NCI-H226 (cell line): ENCODE measurements at regions not wholly inside any gene's neighbourhood (a gene's known extent, or its start where the extent isn't known, plus 50 kb on each side); places are given as distances from the start of the nearest gene placed in this dataset.

Experiments
- DNase-seq: peaks from one replicate; pipeline ENCODE4 v3.0.0-alpha.2; 2015

DNA sequence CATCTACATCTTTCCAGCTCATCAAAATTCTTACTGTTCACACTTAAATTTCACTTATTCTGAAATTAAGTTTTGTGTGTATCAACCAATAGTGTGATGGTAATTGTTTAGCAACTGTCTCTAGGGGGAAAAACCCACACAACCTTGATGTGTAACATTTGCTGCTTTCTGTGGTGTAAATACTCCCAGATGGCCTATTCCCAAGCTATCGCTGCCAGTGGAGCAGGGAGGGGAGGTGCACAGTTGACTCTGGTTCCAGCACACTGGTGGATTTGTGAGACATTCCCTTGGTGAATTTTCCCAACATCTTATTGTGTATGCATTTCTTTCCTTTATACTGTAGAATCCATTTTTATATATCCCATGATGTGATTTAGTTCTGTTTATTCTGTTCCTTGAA, 275.9 kb upstream of the SHH start:
- no peak for DNase-seq

DNA sequence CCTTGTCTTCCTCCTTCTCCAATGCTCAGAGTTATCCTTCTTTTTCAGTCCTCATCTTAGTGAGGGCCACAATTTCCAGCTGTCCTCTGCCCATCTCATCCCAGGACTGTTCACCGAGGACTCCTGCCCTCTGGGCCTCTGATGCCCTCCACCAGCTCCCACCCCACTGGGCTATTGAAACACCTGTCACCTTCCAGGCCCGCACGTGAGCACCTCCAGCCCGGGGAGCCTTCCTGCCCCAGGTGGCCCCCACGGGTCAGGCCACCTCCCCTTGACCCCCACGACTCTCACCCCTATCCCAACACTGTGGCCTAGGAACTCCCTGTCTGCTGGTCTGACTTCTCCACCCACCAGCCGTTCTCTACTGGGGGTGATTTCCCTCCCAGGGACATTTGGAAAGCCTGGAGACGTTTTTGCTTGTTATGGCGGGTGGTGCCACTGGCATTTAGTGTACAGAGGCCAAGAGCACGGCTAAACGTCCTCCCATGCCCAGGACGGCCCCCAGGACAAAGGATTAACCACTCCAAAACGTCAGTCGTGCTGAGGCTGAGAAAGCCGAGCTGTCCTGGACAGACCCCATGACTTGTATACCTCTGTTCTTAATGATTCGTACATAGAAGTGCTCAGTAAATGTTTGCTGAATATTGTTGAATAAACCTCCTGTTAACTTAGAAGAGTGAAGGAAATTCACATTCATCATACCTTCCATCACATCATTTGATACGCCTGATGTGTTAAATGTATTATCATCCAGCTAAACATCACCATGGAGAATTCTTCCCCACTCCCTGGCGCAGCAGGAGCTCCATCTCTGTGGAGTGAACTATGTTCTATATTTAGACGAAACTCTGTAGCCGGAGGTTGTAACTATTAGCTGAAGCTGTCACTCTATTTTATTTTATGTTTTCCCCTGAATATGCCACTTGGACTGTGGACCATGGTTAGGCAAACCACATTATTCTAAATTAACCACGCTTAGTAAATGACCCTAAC, 270.1 kb upstream of the SHH start:
- DNase-seq: no peak

DNA sequence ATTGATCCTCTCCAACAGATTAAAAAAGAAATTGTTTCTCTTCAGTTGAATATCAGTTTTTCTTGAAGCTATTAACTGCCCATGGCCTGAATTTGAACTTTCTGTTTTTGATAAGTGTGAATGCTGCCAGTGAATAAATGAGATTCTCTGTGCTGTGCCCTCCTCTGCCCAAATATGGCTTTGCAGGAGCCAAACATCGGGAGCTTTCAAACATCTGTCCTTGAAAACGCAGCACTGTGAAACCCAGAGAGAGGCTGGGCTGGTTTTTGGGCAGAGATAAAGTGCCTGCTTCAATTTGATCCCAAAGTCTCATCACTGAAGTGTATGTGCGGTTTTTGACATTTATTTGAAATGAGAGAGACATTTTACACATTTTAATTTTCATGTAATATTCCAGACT, 268.3 kb upstream of the SHH start:
- no peak for DNase-seq

- DNase-seq: no peak
Measured at GRCh38 chr7:156080046-156080445, 267.8 kb upstream of the SHH start.

DNA sequence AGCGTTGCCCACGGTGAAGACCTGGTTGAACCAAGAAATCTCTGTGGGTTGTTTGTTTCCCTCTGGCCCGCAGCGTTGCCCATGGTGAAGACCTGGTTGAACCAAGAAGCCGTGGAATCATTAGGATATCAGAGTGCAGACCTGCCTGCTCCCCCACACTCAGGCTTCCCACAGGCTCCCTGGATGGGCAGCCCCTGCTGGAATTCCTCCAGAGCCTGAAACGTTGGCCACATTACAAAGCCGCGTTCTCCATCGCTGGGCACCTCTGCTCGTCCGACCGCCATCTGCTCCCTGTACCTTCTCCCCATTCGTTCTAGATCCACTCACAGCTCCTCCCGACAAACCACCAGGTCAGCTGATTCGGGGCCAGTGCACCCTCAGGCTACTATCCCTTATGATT, 266.9 kb upstream of the SHH start:
- DNase-seq: no peak

DNA sequence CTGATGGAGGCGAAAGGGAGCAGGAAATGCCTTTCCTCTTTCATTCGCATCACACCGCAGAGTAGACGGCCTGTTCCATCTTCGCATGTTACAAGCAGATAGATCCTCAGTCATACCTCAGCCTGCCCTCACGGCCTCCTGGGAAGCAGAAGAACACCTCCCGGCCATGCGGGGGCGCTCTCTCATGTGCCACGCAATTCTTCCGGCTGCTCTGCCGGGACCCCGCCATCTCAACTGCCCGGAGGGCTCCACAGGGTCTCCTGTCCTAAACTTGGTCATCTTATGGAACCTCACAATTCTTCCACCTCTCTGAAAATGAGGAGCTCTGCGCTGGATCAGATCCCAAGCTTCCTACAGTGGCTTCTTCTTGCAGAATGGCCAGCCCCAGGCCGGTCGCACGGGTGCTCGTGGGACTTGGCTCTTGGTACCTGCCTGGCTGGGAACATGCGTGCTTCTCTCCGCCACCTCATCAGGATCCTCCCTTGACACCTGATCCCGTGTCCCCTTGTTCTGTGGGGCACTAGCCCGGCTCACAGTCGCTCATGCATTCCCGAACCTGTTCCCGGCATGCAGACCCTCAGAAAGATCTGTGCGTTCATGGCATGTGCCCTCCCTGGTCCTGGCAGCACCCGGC, 262.8 kb upstream of the SHH start:
- no peak for DNase-seq

DNA sequence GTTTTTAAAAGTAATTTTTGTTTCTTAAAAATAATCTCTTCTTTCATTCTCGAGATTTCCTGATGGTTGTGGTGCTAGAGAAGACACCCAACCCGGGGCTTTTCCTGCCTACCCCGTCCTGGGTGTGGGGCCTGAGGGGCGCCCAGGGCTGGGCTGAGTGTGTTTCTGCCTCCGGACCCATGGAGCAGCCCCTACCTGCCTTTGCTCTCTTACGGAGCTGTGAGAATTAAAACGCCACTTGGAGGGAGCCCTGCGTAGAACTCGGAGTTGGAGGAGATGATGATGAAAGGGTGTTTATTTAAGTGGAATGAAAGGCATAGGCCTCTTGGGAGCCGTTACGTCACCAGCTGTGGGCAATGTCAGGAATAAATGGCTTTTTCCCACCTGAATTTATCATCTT, 261.8 kb upstream of the SHH start:
- no peak for DNase-seq

- no peak for DNase-seq
Measured at GRCh38 chr7:156073366-156074052, 261.2 kb upstream of the SHH start.

DNA sequence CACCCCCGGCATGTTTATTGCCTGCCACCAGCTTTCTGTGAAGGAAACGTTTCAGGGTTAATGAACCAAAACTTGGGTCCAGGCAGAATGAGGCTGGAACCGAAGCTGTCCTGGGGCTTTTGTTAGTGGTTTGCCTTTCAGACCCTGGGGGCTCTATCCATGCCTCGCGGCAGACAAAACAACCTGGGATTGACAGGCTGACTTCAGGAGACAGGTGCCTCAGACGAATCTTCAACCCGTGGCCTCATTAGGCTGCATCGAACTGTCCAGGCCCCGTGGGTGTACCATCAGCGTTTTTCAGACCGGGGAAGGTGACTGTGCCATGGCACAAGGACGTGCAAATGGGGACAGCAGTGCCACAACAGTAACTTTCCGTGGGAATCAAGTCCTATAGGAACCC, 259.3 kb upstream of the SHH start:
- DNase-seq: no peak

DNA sequence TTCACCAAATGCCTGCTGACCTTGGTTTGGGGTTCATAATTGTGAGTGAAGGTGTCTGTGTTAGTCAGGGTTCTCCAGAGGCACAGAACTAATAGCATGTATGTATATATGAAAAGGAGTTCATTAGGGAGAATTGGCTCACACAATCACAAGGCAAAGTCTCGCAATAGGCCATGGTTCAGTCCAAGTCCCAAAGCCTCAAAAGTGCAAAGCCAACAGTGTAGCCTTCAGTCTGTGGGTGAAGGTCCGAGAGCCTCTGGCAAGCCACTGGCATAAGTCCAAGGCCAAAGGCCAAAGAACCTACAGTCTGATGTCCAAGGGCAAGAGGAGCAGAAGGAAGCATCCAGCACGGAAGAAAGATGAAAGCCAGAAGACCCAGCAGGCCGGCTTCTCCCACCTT, 257.6 kb upstream of the SHH start:
- no peak for DNase-seq

GRCh38 chr7:156067156-156067555, 254.9 kb upstream of the SHH start:
- no peak for DNase-seq

DNA sequence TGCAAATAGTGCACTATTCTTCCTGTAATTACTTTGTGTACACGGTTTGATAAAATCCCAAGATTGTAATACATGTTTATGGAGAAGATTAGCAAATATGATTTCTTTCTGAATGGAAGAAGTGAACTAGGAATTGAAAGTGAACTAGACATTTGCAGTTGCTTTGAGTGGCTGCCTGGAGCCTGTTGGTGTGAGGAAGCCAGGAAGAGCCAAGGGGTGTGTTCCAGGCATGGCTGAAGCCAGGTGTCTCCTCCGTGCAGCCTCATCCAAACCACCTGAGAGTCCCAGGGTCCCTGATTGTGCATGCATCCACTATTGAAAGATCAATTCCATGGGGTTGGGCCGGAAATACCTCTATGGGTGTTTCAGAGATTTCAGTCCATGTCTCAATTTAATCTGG, 253.1 kb upstream of the SHH start:
- no peak for DNase-seq

DNA sequence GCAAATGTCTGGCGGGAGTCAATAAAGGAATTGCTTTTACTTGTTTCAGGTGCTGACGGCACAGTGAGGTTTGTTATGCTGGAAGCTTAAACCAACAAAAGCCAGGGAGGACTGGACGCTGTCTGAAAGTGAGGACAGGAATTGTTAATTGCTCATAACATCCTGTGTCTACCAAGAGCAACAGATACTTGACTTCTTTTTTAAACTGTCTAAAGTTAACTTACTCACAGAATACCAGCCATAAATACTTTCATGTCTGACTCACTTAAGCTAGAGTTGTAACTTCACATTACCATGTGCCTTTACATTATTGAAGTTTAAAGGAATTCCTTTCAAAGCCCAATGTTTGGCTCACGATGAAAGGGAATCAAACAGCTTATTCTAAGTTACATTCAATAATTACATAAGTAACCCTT, 252.7 kb upstream of the SHH start:
- no peak for DNase-seq

GRCh38 chr7:156063241-156063810, 251.1 kb upstream of the SHH start:
- no peak for DNase-seq

GRCh38 chr7:156062286-156062685, 250.0 kb upstream of the SHH start:
- DNase-seq: no peak

DNA sequence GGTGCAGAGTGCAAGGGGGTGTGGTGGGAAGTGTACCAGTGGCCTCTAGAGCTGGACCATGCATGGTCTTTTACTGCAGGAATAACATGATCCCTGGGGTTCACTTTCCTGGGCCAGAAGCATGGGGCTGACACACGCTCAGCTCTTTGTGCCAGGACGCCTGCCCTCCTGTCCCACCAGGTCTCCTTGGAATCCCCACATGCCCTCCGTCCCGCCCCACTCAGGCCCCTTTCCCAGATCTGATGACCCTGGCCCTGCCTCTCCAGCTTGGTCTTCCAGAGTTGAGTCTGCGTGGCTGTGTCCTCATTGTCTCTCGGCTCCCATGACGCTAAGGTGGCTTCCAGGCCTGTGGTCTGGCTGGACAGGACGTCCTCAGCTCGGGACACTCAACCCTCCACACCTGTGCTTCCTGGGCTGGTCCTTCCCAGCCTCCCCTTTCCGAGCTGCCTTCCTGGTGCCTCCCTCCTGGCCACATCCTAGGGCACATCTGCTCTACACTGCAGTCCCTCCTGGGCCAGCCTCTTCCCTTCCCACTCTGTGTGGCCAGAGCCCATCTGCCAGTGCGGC, 249.5 kb upstream of the SHH start:
- DNase-seq: no peak

DNA sequence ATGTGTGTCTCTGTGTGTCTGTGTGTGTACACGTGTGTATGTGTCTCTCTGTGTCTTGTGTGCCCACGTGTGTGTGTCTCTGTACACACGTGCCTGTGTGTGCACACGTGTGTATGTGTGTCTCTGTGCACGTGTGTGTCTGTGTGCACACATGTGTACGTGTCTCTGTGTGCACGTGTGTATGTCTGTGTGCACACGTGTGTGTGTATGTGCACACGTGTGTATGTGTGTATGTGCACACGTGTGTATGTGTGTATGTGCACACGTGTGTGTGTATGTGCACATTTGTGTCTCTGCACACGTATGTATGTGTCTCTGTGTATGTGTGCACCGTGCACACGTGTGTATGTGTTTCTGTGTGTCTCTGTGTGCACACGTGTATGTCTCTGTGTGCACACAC, 248.7 kb upstream of the SHH start:
- DNase-seq: no peak

GRCh38 chr7:156059369-156059768, 247.1 kb upstream of the SHH start:
- DNase-seq: no peak

DNA sequence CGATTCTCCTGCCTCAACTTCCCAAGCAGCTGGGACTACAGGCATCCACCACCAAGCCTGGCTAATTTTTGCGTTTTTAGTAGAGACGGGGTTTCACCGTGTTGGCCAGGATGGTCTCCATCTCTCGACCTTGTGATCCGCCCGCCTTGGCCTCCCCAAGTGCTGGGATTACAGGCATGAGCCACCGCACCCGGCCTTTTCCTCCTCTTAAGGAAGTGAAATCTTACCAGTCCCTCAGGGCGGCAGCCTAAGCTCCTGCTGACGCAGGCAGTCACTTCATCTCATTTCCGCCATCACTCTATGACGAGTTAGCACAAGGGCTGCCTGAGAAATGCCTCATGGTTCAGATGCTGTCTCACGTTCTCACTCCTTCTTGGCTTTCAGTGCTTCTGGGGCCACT, 246.0 kb upstream of the SHH start:
- DNase-seq: no peak

- no peak for DNase-seq
Measured at GRCh38 chr7:156056534-156056933, 244.3 kb upstream of the SHH start.

GRCh38 chr7:156055206-156055822, 243.1 kb upstream of the SHH start:
- DNase-seq: no peak

GRCh38 chr7:156051884-156052283, 239.6 kb upstream of the SHH start:
- DNase-seq: no peak
